SJSA1 (cell line): ENCODE measurements at regions not wholly inside any gene's neighbourhood (a gene's known extent, or its start where the extent isn't known, plus 50 kb on each side); places are given as distances from the start of the nearest gene placed in this dataset.

Source experiments
- DNase-seq, 2 experiments: peaks; one replicate each; pipeline ENCODE4 v3.0.0-alpha.2; 2015 to 2020; ENCODE audit warnings: low spot score in 2 of 2, low read depth in 1 of 2
- H3K27ac ChIP-seq: fragments of 250-450 bp; sonication (Bioruptor Pico); 2 replicates; pipeline ENCODE4 v1.5.1; 2020; ENCODE audit warnings: mild to moderate bottlenecking, moderate library complexity
- H3K27me3 ChIP-seq: fragments of 250-450 bp; sonication (Bioruptor Pico); replicated peaks from 2 replicates; pipeline ENCODE4 v1.5.1; 2020; ENCODE audit warnings: mild to moderate bottlenecking, moderate library complexity
- H3K36me3 ChIP-seq: fragments of 250-450 bp; sonication (Bioruptor Pico); 2 replicates; pipeline ENCODE4 v1.5.1; 2020; ENCODE audit warnings: mild to moderate bottlenecking
- H3K4me1 ChIP-seq: fragments of 250-450 bp; sonication (Bioruptor Pico); replicated peaks from 2 replicates; pipeline ENCODE4 v1.6.1; 2021; ENCODE audit warnings: mild to moderate bottlenecking
- H3K4me3 ChIP-seq: fragments of 250-450 bp; sonication (Bioruptor Pico); 2 replicates; pipeline ENCODE4 v1.5.1; 2020; ENCODE audit warnings: mild to moderate bottlenecking
- H3K9me3 ChIP-seq: fragments of 250-450 bp; sonication (Bioruptor Pico); replicated peaks from 2 replicates; pipeline ENCODE4 v1.5.1; 2020; ENCODE audit warnings: mild to moderate bottlenecking

- Histone ChIP-seq H3K9me3 (no peaks in the 10 kb centered on the region), H3K4me1 (no peaks in the 10 kb centered on the region), H3K27me3 (0 out of 2 replicates have a peak, but pooled peaks cover 2% of the 10 kb centered on the region), H3K27ac (no peak overlapping the region), H3K36me3 (no peaks in the 10 kb centered on the region), H3K4me3 (no peak overlapping the region)
- DNase-seq, result no peak
Measured at GRCh38 chr7:132072873-132073272, 503.4 kb downstream of the PLXNA4 start.

GRCh38 chr7:132072165-132072564 is 504.1 kb downstream of the PLXNA4 start:
- Histone ChIP-seq H3K4me1 (peaks cover 2% of the 10 kb centered on the region), H3K36me3 (no peaks in the 10 kb centered on the region)

GRCh38 chr7:132069306-132069705 is 507.0 kb downstream of the PLXNA4 start:
- Histone ChIP-seq H3K4me1 (peaks cover 30% of the 10 kb centered on the region), H3K36me3 (no peaks in the 10 kb centered on the region), H3K27ac (no peak overlapping the region), H3K4me3 (no peak overlapping the region), H3K27me3 (no peaks in the 10 kb centered on the region), H3K9me3 (no peaks in the 10 kb centered on the region)
- DNase-seq, result no peak

More at GRCh38 chr7:132072165-132072564, 504.1 kb downstream of the PLXNA4 start:
- no peak for DNase-seq
- Histone ChIP-seq H3K9me3 (no peaks in the 10 kb centered on the region), H3K27ac (no peak overlapping the region), H3K27me3 (no peaks in the 10 kb centered on the region), H3K4me3 (no peak overlapping the region)

- Histone ChIP-seq H3K4me3 (no peak overlapping the region), H3K9me3 (no peaks in the 10 kb centered on the region), H3K36me3 (no peaks in the 10 kb centered on the region), H3K27ac (peak overlapping the region; percentile 88), H3K4me1 (peaks cover 33% of the 10 kb centered on the region), H3K27me3 (no peaks in the 10 kb centered on the region)
- peak in 1 of 2 experiments; percentile 9 for DNase-seq
Measured at GRCh38 chr7:132066761-132067171, 509.5 kb downstream of the PLXNA4 start.

- Histone ChIP-seq H3K4me1 (peaks cover 33% of the 10 kb centered on the region), H3K27me3 (no peaks in the 10 kb centered on the region), H3K9me3 (no peaks in the 10 kb centered on the region), H3K27ac (peak overlapping the region; percentile 88), H3K36me3 (no peaks in the 10 kb centered on the region), H3K4me3 (no peak overlapping the region)
- no peak for DNase-seq
Measured at GRCh38 chr7:132065989-132066603, 509.7 kb upstream of the PODXL start.

GRCh38 chr7:132065193-132065988 is 509.0 kb upstream of the PODXL start:
- DNase-seq, result peak; percentile 91 to 97
- Histone ChIP-seq H3K4me3 (no peak overlapping the region), H3K36me3 (no peaks in the 10 kb centered on the region), H3K4me1 (peaks cover 33% of the 10 kb centered on the region), H3K9me3 (no peaks in the 10 kb centered on the region), H3K27ac (peak overlapping the region; percentile 88), H3K27me3 (no peaks in the 10 kb centered on the region)

- peaks cover 33% of the 10 kb centered on the region for H3K4me1 ChIP-seq
- H3K36me3 ChIP-seq, result no peaks in the 10 kb centered on the region
- no peaks in the 10 kb centered on the region for H3K27me3 ChIP-seq
- H3K9me3 ChIP-seq, result no peaks in the 10 kb centered on the region
- DNase-seq, result peak in 1 of 2 experiments; percentile 25
- H3K4me3 ChIP-seq, result no peak overlapping the region
- H3K27ac ChIP-seq, result no peak overlapping the region
Measured at GRCh38 chr7:132063800-132064199, 507.4 kb upstream of the PODXL start.

- Histone ChIP-seq H3K9me3 (0 out of 2 replicates have a peak, but pooled peaks cover 2% of the 10 kb centered on the region), H3K4me3 (no peak overlapping the region), H3K36me3 (no peaks in the 10 kb centered on the region), H3K27me3 (no peaks in the 10 kb centered on the region), H3K4me1 (peaks cover 29% of the 10 kb centered on the region), H3K27ac (no peak overlapping the region)
- no peak for DNase-seq
Measured at GRCh38 chr7:132061937-132062336, 505.5 kb upstream of the PODXL start.

GRCh38 chr7:132059141-132059540 is 502.7 kb upstream of the PODXL start:
- 0 out of 2 replicates have a peak, but pooled peaks cover 3% of the 10 kb centered on the region for H3K9me3 ChIP-seq
- H3K4me3 ChIP-seq, result no peak overlapping the region
- H3K36me3 ChIP-seq, result no peaks in the 10 kb centered on the region
- peaks cover 11% of the 10 kb centered on the region; the same call in 1 of the 2 replicates for H3K27me3 ChIP-seq
- no peak overlapping the region for H3K27ac ChIP-seq
- H3K4me1 ChIP-seq, result peaks cover 2% of the 10 kb centered on the region
- DNase-seq, result no peak

- no peaks in the 10 kb centered on the region for H3K4me1 ChIP-seq
- H3K27me3 ChIP-seq, result peaks cover 11% of the 10 kb centered on the region; the same call in 1 of the 2 replicates
- H3K4me3 ChIP-seq, result no peak overlapping the region
- no peak for DNase-seq
- no peak overlapping the region for H3K27ac ChIP-seq
- no peaks in the 10 kb centered on the region for H3K36me3 ChIP-seq
- H3K9me3 ChIP-seq, result 0 out of 2 replicates have a peak, but pooled peaks cover 3% of the 10 kb centered on the region
Measured at GRCh38 chr7:132055336-132056120, 499.1 kb upstream of the PODXL start.

- Histone ChIP-seq H3K4me3 (no peak overlapping the region), H3K27me3 (peaks cover 11% of the 10 kb centered on the region; the same call in 1 of the 2 replicates), H3K4me1 (no peaks in the 10 kb centered on the region), H3K27ac (no peak overlapping the region), H3K36me3 (no peaks in the 10 kb centered on the region), H3K9me3 (0 out of 2 replicates have a peak, but pooled peaks cover 3% of the 10 kb centered on the region)
- DNase-seq, result no peak
Measured at GRCh38 chr7:132053871-132054270, 497.4 kb upstream of the PODXL start.

- H3K27me3 ChIP-seq, result peaks cover 21% of the 10 kb centered on the region
- no peaks in the 10 kb centered on the region for H3K36me3 ChIP-seq
- no peaks in the 10 kb centered on the region for H3K4me1 ChIP-seq
- DNase-seq, result no peak
- no peak overlapping the region for H3K27ac ChIP-seq
- no peaks in the 10 kb centered on the region for H3K9me3 ChIP-seq
- H3K4me3 ChIP-seq, result no peak overlapping the region
Measured at GRCh38 chr7:132051311-132051710, 494.9 kb upstream of the PODXL start.

- DNase-seq, result peak in 1 of 2 experiments; percentile 41
- no peak overlapping the region for H3K4me3 ChIP-seq
- H3K27ac ChIP-seq, result no peak overlapping the region
Measured at GRCh38 chr7:132049462-132050304, 493.3 kb upstream of the PODXL start.

More at GRCh38 chr7:132049462-132050304, 493.3 kb upstream of the PODXL start:
- no peaks in the 10 kb centered on the region for H3K36me3 ChIP-seq
- H3K27me3 ChIP-seq, result peaks cover 16% of the 10 kb centered on the region
- H3K4me1 ChIP-seq, result no peaks in the 10 kb centered on the region
- no peaks in the 10 kb centered on the region for H3K9me3 ChIP-seq
